Endothelial cell of hepatic sinusoid (primary cell): ENCODE measurements at regions not wholly inside any gene's neighbourhood (a gene's known extent, or its start where the extent isn't known, plus 50 kb on each side); places are given as distances from the start of the nearest gene placed in this dataset.

ENCODE experiments used
- in situ Hi-C: cut with HindIII; loops from 2 replicates; pipeline ENCODE4 v1.10.0; 2017; ENCODE audit warnings: low sequenced_read_pairs

DNA sequence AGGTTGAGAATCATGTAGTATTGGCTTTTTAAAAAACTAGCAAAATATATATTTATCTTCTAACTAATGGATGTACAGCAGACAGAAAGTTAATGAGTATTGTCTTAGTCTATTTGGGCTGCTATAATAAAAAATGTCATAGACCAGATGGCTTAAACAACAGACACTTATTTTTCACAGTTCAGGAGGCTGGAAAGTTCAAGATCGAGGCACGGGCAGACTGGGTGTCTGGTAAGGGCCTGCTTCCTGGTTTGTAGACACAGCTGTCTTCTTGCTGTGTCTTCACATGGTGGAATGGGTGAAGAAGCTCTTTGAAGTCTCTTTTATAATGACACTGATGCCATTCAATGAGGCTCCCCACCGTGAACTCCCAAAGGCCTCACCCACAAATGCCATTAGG is 70.1 kb upstream of the KRR1 start:
- in situ Hi-C loops: no loop called here

DNA sequence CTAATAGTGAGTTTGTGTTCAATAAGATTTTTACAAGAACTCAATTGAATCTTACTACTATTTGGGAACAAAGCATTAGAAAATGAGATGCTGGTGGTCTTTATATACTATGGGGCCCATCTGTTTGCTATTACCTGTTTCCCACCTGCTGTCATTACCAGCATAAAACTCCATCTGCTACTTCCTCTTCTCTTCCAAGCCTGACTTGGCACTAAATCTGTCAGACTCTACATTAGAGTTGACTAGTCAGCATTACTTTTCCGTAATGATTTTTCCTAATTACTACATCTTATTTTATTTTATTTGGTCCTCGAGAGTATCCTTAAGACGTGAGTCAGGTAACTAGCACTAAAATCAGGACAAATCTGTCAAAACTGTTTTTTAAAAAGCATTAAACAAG is 68.1 kb upstream of the KRR1 start:
- in situ Hi-C loops: no loop called here

DNA sequence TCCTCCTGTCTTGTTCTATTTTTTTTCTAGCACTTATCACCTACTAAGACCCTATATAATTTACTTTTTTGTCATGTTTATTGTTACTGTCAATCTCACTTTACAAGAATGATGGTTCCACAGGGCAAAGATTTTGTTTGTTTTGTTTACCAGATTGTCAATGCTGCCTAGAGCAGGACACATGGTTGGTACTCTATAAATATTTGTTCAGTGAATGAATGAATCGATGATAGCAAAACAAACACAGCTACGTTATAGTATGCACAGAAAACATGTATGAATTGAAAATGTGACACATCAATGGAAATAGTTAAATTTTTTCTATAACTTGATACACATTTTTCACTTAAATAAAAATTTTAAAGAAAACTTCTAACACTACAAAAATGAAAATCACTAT is 67.1 kb upstream of the KRR1 start:
- in situ Hi-C loops: no loop called here

DNA sequence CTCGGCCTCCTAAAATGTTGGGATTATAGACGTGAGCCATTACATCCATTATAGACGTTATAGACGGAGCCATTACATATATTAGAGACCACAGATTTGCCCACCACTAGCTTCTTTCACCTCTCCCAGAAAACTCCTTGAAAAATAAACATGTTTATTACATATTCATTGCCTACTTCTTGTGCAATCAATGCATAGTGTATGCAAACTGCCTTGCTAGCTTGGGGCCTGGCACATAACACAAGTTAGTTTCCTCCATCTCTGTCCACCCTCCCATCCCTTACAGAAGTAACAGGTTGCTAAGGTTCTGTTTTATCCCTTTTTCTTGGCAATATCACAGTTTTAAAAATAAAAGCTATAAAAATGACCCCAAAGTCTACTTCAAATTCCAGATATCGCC is 66.4 kb upstream of the KRR1 start:
- in situ Hi-C loops: no loop called here

DNA sequence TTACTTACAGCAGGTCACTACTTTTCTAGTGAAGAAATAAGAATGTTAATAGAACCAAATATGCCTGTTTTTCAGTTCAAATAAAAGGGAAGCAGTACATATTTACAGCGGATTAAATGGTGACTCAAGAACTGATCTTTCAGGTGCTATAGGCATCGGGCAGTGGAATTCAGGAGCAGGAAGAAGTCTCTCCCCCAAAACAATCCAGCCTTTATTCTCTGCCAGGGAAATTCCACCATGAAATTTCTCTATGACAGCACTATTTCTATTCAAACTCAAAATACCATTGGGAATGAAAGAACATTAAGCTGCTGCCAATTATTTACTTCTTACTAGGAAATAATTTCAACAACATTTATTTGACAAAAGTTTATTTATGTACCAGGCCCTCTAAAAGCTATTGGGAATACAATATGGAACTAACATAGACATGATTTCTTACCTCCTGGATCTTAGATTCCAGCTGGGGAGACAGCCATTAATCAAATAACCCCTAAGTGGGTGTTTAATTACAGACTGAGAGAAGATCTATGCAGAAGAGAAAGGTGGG is 60.3 kb upstream of the KRR1 start:
- in situ Hi-C loops: no loop called here

DNA sequence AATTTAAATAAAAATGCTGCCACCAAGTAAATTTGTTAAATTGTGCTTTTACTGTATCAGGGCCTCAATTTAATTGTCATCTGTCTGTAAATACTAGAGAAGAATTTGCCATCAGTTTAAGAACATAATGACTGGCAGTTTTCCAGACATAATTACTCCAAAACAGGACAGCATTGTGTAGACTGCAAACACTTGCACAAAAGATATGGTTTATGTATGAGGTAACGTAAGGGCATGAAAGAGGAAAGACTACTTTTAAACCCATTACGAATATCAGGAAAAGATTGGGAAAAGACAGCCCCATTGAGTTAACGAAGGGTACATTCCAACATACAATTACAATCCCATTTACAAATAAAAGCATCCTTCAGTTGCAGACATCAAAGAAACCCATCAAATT is 59.8 kb upstream of the KRR1 start:
- in situ Hi-C loops: no loop called here

DNA sequence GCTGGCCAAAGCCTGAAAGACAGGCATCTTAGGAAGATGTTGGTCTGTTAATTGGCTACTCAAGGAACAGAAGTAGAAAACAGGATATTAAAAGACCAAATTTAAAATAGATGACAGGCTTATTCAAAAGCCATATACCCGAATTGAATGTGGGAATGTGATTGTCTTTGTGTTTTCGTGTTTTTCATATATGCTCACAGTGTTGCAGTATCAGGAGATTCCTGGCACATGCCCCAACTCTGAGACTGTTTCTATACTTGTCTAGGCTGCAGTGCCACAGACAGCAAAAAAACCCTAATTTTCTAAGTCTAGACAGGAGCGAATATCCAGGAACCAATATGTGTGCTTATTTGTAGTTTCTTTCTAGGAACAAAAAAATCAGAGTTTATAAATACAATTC is 57.4 kb upstream of the KRR1 start:
- in situ Hi-C loops: no loop called here

DNA sequence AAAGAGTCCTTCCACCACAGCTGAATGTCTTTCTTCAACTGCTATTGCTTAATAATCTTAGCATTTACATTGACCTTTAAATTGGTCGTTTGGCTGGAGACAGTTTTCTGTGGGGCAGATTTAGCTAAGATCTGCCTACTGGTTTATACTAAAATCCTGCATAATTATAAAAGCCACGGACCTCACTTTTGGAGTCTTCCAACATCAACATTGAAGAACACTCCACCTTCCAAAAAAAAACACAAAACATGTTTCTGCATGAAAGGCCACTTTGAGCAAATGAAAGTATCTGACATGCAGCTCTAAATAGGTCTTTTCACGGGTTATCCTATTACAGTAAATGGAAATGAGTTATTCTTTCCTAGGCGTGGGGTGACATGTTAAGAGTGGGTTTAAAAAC is 57.0 kb upstream of the KRR1 start:
- in situ Hi-C loops: no loop called here

DNA sequence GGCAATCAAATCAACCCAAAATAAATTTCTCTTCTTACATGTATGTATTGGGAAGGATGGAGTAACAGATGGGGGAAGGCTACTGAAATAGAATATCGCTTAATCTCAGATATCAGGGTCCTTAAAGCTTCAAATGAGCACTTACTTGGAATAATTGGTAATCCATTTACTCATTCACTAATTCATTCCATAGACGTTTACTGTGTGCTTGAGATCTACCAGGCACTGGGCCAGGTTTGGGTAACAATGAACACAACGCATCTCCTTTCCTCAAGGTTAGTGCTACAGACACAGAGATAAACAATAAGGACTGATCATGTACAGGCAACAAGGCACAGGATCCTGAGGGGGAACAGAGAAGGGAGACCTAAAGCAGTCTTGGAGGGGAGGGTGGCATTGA is 54.4 kb upstream of the KRR1 start:
- in situ Hi-C loops: no loop called here

DNA sequence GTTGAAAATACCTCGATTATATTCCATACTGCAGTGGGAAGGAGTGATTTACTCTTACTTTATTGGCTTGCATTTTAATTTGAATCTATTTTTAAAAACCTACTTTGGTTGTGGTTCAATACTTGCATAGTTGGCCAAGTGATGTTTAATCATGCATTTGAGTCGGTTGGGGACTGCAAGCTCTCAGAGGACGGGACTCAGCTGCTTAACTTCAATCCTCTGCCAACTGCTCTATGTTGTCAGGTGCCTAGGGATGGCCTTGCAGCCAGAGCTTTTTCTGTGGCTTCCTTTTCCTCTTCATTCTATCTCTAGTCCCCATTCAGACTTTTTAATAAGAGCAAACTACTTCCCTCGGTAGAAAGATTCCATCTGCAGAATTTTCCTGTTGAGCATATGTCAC is 53.4 kb upstream of the KRR1 start:
- in situ Hi-C loops: no loop called here

DNA sequence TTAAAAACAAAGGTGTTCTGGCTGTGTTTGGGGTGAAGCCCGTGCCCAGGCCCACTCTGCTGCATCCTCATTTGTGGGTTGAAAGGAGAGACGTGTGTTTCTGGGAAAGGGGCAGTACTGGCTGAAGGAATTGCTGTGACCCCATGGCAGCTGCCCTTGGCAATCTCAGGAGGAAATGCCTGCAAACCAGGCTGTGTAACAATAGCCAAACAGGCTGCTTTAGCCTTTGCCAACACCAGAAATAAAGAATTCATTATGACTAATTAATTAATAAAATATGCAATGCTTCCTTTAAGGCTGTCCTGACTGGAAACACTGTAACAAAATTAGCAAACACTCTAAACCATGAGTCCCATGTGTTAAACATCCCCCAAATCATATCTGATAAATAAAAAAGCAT is 53.0 kb upstream of the KRR1 start:
- in situ Hi-C loops: no loop called here

DNA sequence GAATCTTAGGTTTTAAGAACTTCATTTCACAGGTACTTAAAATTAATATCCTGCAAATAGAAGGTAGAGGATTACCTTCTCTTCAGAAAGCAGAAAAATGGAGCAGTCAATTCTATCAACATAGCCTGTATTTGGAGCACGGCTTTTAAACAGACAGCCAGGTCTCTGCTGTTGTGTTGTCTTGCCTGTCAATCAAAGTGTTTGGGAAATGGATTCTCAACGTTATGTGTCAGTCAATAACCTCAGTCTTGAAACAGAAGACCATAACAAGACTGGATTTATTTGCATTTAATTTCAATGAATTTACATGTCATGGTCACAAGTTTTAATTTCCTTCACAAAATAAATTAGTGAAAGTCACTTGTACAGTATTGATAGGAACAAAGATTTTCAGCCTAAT is 51.9 kb upstream of the KRR1 start:
- in situ Hi-C loops: no loop called here

DNA sequence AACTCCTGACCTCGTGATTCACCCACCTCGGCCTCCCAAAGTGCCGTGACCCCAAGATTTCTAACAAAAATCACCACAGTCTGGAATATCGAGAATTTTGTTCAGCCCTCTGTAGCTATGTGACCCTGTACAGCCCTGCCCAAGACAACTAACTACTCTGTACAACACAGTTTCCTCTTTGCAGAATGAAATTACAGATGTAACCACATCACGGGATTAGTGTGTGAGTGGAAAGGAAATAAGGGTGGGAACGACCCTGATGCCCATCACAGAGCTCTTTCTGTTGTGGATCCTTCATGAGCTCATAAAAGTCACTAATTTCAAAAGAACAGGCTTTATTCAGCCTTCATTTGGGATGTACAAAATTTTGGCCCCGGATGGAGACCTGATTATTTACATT is 50.5 kb upstream of the KRR1 start:
- in situ Hi-C loops: no loop called here
